H1 (cell line): ENCODE measurements at regions not wholly inside any gene's neighbourhood (a gene's known extent, or its start where the extent isn't known, plus 50 kb on each side); places are given as distances from the start of the nearest gene placed in this dataset.
"Not testable (repeated sequence)": the region's sequence is repeated elsewhere in the genome, so short reads cannot be mapped to it uniquely, and the experiment has no call there.

Source experiments
- BCL11A ChIP-seq, 2 experiments: IDR thresholded peaks; one replicate each; pipeline ENCODE4 v1.6.1; 2011; ENCODE audit warnings: low read depth in 2 of 2, low read length in 2 of 2, mild to moderate bottlenecking in 2 of 2
- CHD2 ChIP-seq: IDR thresholded peaks from 2 replicates; pipeline ENCODE4 v1.6.1; 2012; ENCODE audit warnings: low read length, improper control_type of control experiment
- EP300 ChIP-seq, 2 experiments: IDR thresholded peaks; 1 replicate in 1 of 2; 2 replicates in 1 of 2; pipeline ENCODE4 v1.6.1; 2011 to 2012; ENCODE audit warnings: low read depth in 2 of 2, low read length in 2 of 2, mild to moderate bottlenecking in 2 of 2, borderline replicate concordance in 1 of 2, inconsistent platforms in 1 of 2, moderate library complexity in 1 of 2
- EZH2 ChIP-seq: fragments of 200-600 bp; sonication (generic); IDR thresholded peaks from 2 replicates; pipeline ENCODE4 v1.7.1; 2012; ENCODE audit warnings: low read depth, mild to moderate bottlenecking, moderate library complexity, low read length, inconsistent platforms; ENCODE audit not compliant: severe bottlenecking
- GABPA ChIP-seq: IDR thresholded peaks from 2 replicates; pipeline ENCODE4 v1.6.1; 2011; ENCODE audit warnings: mild to moderate bottlenecking, low read length, moderate library complexity, borderline replicate concordance; ENCODE audit not compliant: insufficient read depth
- MAFK ChIP-seq: IDR thresholded peaks from 2 replicates; pipeline ENCODE4 v1.6.1; 2012; ENCODE audit warnings: low read depth, mild to moderate bottlenecking, improper control_type of control experiment, low read length
- POLR2A ChIP-seq, 2 experiments: IDR thresholded peaks; 1 replicate in 1 of 2; 2 replicates in 1 of 2; pipeline ENCODE4 v1.6.1; 2011; ENCODE audit warnings: low read depth in 2 of 2, low read length in 2 of 2, mild to moderate bottlenecking in 2 of 2; ENCODE audit errors: control extremely low read depth in 1 of 2
- RBBP5 ChIP-seq: IDR thresholded peaks from 2 replicates; pipeline ENCODE4 v1.7.1; 2012; ENCODE audit warnings: low read depth, mild to moderate bottlenecking, inconsistent platforms, low read length, moderate library complexity, borderline replicate concordance
- SIN3A ChIP-seq, 2 experiments: IDR thresholded peaks in 1 of 2; conservative IDR thresholded peaks in 1 of 2; 2 replicates each; pipeline ENCODE4 v1.6.1; 2011 to 2012; ENCODE audit warnings: low read length in 2 of 2, improper control_type of control experiment in 1 of 2, low read depth in 1 of 2, mild to moderate bottlenecking in 1 of 2
- TF ChIP-seq, protein P1 (sequence below), 3 experiments: IDR thresholded peaks; 1 replicate in 2 of 3; 2 replicates in 1 of 3; pipeline versions ENCODE4 v1.5.1 to v1.6.1; 2011; ENCODE audit warnings: low read length in 3 of 3, mild to moderate bottlenecking in 3 of 3, inconsistent platforms in 2 of 3, low read depth in 1 of 3, moderate library complexity in 1 of 3; ENCODE audit not compliant: insufficient read depth in 1 of 3; ENCODE audit errors: control extremely low read depth in 1 of 3

DNA sequence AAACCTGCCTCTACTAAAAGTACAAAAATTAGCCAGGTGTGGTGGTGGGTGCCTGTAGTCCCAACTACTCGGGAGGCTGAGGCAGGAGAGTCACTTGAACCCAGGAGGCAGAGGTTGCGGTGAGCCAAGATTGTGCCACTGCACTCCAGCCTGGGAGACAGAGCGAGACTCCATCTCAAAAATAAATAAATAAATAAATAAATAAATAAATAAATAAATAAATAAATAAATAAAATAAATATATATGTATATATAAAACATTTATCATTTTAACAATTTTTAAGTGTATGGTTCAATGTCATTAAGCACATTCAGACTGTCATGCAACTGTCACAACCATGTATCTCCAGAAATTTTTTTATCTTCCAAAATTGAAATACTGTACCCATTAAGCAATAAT, 147.1 kb upstream of the FOXP2 start:
- not testable (repeated sequence) for TF ChIP-seq SIN3A (conservative IDR thresholded peaks at IDR 0.05 in 1 of 2, IDR thresholded peaks at IDR 0.05 in 1 of 2; ENCODE audit: low read depth in 1 of 2, low read length in 2 of 2); CHD2; EZH2; BCL11A (IDR thresholded peaks at IDR 0.05; ENCODE audit: low read depth in 2 of 2, low read length in 2 of 2); RBBP5; POLR2A (IDR thresholded peaks at IDR 0.05; ENCODE audit: control extremely low read depth in 1 of 2, low read depth in 2 of 2, low read length in 2 of 2); MAFK; EP300 (IDR thresholded peaks at IDR 0.05; ENCODE audit: borderline replicate concordance in 1 of 2, low read depth in 2 of 2, low read length in 2 of 2); GABPA
- TF ChIP-seq, protein P1, sequence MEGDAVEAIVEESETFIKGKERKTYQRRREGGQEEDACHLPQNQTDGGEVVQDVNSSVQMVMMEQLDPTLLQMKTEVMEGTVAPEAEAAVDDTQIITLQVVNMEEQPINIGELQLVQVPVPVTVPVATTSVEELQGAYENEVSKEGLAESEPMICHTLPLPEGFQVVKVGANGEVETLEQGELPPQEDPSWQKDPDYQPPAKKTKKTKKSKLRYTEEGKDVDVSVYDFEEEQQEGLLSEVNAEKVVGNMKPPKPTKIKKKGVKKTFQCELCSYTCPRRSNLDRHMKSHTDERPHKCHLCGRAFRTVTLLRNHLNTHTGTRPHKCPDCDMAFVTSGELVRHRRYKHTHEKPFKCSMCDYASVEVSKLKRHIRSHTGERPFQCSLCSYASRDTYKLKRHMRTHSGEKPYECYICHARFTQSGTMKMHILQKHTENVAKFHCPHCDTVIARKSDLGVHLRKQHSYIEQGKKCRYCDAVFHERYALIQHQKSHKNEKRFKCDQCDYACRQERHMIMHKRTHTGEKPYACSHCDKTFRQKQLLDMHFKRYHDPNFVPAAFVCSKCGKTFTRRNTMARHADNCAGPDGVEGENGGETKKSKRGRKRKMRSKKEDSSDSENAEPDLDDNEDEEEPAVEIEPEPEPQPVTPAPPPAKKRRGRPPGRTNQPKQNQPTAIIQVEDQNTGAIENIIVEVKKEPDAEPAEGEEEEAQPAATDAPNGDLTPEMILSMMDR (IDR thresholded peaks at IDR 0.05; ENCODE audit: control extremely low read depth in 1 of 3, insufficient read depth in 1 of 3, low read depth in 1 of 3, low read length in 3 of 3), result not testable (repeated sequence)
